ENCODE measurements at regions not wholly inside any gene's neighbourhood (a gene's known extent, or its start where the extent isn't known, plus 50 kb on each side); places are given as distances from the start of the nearest gene placed in this dataset.

DNA sequence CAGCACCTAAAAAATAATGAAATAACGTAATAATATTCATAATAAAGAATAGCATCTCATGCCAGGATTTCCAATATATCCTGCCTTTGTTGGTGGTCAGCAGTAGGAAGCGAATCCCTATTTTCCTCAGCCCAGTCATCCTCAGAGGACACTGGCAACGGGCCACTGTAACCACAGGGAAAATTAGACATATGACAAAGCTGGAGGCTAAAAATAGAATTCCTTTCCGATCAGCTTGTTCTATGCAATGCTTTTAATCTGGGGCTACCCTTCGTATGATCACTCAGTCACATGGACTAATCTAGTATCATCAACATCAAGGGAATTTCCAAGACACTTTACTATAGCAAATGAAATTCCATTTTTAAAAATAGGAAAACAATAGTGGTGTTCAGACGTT is 246.9 kb upstream of the KCNJ16 start:
- H3K27me3 ChIP-seq: no peaks in the 10 kb centered on the region
- no peaks in the 10 kb centered on the region for H3K9me3 ChIP-seq (replicated peaks in 1 of 3)
- peak; percentile 35 to 79 (median 73) for DNase-seq
- H3K27ac ChIP-seq: no peak overlapping the region
- H3K4me3 ChIP-seq: no peak overlapping the region
- TF ChIP-seq, protein P1, sequence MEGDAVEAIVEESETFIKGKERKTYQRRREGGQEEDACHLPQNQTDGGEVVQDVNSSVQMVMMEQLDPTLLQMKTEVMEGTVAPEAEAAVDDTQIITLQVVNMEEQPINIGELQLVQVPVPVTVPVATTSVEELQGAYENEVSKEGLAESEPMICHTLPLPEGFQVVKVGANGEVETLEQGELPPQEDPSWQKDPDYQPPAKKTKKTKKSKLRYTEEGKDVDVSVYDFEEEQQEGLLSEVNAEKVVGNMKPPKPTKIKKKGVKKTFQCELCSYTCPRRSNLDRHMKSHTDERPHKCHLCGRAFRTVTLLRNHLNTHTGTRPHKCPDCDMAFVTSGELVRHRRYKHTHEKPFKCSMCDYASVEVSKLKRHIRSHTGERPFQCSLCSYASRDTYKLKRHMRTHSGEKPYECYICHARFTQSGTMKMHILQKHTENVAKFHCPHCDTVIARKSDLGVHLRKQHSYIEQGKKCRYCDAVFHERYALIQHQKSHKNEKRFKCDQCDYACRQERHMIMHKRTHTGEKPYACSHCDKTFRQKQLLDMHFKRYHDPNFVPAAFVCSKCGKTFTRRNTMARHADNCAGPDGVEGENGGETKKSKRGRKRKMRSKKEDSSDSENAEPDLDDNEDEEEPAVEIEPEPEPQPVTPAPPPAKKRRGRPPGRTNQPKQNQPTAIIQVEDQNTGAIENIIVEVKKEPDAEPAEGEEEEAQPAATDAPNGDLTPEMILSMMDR (IDR thresholded peaks at IDR 0.05): no peak
- no peak for TF ChIP-seq POLR2A (IDR thresholded peaks at IDR 0.05)
- H3K36me3 ChIP-seq (replicated peaks in 1 of 2): no peaks in the 10 kb centered on the region
- 13 to 25% (median 21%) methylated on average over 6 of the region's 6 CpGs for WGBS, 4 donors
- peaks cover 0 to 10% of the 10 kb centered on the region in 2 donors for H3K4me1 ChIP-seq (replicated peaks in 1 of 2)
- intact Hi-C loops (cut with DNase I): no loop called here

DNA sequence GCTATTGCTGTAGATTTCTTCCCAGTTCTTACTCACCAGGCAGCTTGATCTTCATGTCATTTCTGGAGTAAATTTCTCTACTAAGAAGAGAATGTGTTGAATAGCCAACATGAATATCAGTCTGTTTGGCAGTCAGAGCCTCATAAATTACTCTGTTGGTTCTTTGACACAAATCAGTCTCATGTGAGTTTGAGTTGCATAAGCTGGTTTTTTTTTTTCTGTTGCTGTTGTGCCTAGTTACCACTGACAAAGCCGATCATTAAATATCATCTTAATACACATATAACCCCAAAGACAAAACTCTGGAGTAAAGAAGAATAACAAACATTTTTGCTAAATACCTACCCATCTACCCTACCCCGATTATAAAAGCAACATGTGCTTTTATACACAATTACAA is 240.5 kb upstream of the KCNJ16 start:
- Histone ChIP-seq H3K9me3 (replicated peaks in 1 of 3) (no peaks in the 10 kb centered on the region), H3K4me3 (no peak overlapping the region), H3K36me3 (replicated peaks in 1 of 2) (no peaks in the 10 kb centered on the region), H3K27me3 (no peaks in the 10 kb centered on the region), H3K27ac (no peak overlapping the region), H3K4me1 (replicated peaks in 1 of 2) (no peaks in the 10 kb centered on the region)
- TF ChIP-seq POLR2A (IDR thresholded peaks at IDR 0.05): no peak
- TF ChIP-seq, protein P1 (IDR thresholded peaks at IDR 0.05): no peak
- 88 to 96% (median 92%) methylated on average over 2 of the region's 2 CpGs for WGBS, 4 donors
- no peak for DNase-seq
- intact Hi-C loops (cut with DNase I): no loop called here

DNA sequence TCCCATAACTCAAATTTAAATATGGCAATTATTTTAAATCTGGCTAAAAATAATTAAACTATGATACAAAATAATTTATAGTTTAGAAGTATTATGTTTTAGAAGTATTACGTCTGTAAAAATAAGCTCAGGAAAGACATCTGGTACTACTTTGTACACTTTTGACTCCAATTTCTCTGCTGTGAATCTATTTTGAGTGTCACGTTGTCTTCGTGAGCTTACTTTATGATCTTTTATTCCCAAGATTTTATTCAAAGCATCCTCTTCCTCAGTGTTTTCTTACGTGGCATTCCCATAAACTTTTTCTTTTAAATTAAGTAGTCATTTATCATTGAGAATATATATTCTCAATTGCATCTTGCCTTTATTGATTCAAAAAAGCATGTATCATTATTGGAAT is 223.3 kb upstream of the KCNJ16 start:
- TF ChIP-seq POLR2A (IDR thresholded peaks at IDR 0.05): no peak
- whole genome bisulfite sequencing, 4 donors: 90 to 95% (median 92%) methylated on average over 4 of the region's 4 CpGs
- Histone ChIP-seq H3K27me3 (no peaks in the 10 kb centered on the region), H3K36me3 (replicated peaks in 1 of 2) (no peaks in the 10 kb centered on the region), H3K4me3 (no peak overlapping the region), H3K9me3 (replicated peaks in 1 of 3) (no peaks in the 10 kb centered on the region), H3K4me1 (replicated peaks in 1 of 2) (peaks cover 21 to 29% of the 10 kb centered on the region in 2 donors), H3K27ac (no peak overlapping the region)
- intact Hi-C loops (cut with DNase I): no loop called here
- DNase-seq: no peak

DNA sequence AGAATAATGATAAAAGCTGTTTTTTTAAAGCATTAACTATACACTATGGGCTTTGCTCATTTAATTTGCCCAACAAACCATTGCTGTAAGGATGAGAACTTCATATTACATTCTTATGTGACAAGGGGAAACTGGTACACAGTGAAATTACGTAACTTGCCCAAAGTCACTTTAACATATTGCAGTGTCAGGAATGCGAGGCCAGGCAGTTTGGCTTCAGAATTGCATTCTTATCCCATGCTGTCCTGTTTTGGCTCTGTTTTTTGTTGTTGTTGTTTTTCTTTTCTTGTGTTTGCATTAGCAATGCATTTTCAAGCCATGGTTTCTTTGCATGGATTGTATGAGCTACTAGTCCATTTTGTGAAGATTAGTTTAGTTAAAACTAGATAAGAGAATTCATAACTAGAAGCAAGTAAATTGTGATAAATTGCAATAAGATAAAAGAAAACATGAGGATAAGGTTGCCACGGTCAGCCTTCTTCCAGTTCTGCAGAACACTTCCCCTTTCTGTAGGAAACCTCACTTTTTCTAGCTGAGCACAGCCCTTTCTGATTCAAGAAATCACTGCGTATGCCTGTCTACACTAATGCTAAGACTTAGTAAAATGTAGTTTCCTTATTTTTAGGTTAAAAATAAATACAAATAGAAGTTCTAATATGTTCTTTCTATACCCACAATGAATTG is 221.3 kb upstream of the KCNJ16 start:
- intact Hi-C loops (cut with DNase I): no loop called here
- no peaks in the 10 kb centered on the region for H3K36me3 ChIP-seq (replicated peaks in 1 of 2)
- H3K4me1 ChIP-seq (replicated peaks in 1 of 2): peaks cover 21 to 29% of the 10 kb centered on the region in 2 donors
- TF ChIP-seq, protein P1 (IDR thresholded peaks at IDR 0.05): no peak
- TF ChIP-seq POLR2A (IDR thresholded peaks at IDR 0.05): no peak
- no peaks in the 10 kb centered on the region for H3K27me3 ChIP-seq
- peaks cover 0 to 13% (median 0%) of the 10 kb centered on the region in 3 donors for H3K9me3 ChIP-seq (replicated peaks in 1 of 3)
- H3K27ac ChIP-seq: peak overlapping the region; percentile 27 to 69 (median 48)
- DNase-seq: peak; percentile 23 to 87 (median 72)
- WGBS, 4 donors: 16 to 20% (median 19%) methylated on average over 4 of the region's 4 CpGs
- H3K4me3 ChIP-seq: no peak overlapping the region

Data from adrenal gland (tissue), 9 donors.